Femur (tissue), 1 donor: ENCODE measurements at regions not wholly inside any gene's neighbourhood (a gene's known extent, or its start where the extent isn't known, plus 50 kb on each side); places are given as distances from the start of the nearest gene placed in this dataset.
"Not testable (repeated sequence)": the region's sequence is repeated elsewhere in the genome, so short reads cannot be mapped to it uniquely, and the experiment has no call there.

Experiments used
- DNase-seq: peaks from one replicate; pipeline ENCODE4 v3.0.0-alpha.2; 2017

DNA sequence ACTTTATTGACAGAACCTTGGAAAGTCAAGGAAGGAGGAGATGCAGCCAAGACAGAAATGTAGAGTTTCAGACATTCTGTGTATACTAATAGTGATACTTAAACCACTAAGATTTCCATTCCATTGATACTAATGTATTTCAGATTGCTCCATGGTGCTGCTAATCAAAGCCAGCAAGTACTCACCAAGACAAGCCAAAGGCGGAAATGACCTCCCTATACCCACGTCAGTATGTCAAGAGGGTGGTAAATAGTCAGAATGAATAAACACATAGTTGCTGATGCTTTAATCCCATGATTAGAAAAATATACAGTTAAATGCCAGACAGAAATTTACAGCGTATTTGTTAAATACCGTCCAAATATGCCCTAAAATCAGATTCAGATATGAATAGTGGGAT, 417.8 kb upstream of the INTU start:
- no peak for DNase-seq

GRCh38 chr4:127217586-127218229, 415.0 kb upstream of the INTU start:
- DNase-seq: peak; percentile 44

GRCh38 chr4:127219232-127219631, 413.5 kb upstream of the INTU start:
- DNase-seq: no peak

DNA sequence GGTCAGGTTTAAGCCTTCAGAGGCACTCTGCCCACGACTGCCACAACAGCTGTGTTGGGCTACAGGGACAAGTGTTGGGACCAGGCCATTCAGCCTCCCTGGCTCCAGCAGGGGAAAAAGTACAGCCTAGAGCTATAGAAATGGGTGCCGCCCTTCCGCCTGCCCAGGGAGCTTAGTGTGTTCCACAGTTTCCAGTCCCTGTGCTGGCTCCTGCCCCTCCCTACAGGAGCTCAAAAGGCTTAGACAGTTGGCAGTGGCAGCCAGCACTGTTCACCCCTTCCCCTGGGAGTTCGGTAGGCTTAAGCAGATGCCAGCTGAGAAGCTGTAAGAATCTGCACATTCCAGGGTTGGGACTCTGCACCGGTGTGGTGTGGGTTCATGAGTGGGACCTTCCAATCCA, 408.2 kb upstream of the INTU start:
- DNase-seq: no peak

- no peak for DNase-seq
Measured at GRCh38 chr4:127229855-127230608, 402.7 kb upstream of the INTU start.

GRCh38 chr4:127236889-127237288, 395.9 kb upstream of the INTU start:
- no peak for DNase-seq

DNA sequence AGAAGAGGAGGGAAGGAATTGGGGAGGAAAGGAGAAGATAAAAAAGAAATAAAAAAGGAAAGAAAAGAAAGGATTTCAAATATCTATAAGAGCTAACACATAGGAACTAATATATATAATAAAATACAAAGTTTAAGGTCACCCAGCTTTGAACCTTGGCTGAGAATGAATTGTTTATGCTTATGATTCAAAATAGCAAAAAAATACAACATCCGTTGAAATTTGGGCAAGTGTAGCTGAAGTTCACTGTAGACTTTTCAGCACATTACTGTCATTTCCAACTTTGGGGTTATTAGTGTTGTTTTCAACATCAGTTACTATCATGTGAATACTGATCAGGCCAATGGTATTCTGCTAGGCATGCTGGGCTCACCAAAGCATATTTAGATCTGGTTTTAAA, 395.2 kb upstream of the INTU start:
- DNase-seq: no peak

GRCh38 chr4:127238956-127239475, 393.7 kb upstream of the INTU start:
- DNase-seq: peak; percentile 29

DNA sequence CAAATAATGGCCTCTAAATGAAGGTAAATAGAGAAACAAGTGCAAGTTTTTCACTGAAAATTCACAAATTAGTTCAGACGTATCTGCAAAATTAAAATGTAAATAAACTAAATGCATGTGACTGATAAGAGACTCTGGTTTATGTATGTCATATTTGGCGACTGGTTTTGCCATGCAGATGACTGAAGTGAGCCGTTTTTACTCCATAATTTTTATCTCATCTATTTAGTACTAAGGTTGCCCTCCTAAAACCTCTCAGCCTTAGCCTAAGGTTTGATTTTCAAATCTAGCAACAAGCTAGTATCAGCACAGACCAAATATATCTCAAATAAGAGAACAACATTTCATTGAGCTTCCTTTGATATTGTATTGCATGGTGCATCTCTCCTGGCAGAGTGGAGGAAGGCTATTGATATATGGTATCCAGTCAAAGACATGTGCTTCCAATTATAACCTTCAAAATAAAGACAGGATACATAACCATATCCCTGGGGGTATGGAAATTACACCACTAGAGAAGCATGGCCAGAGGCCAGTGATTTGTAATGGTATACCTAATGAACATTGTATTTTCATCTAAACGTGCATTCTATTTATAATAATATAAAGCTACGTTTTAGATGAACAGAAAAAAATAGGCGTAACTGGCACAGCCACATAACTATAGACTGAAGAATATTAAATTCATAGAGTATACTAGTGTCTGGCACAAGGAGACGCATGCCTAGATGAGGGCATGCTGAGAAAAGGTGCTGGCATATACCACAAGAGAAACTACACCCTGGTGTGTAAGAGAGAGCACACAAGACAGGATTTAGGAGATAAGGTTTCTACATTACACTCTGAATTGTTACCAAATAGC, 392.6 kb upstream of the INTU start:
- DNase-seq: no peak

DNA sequence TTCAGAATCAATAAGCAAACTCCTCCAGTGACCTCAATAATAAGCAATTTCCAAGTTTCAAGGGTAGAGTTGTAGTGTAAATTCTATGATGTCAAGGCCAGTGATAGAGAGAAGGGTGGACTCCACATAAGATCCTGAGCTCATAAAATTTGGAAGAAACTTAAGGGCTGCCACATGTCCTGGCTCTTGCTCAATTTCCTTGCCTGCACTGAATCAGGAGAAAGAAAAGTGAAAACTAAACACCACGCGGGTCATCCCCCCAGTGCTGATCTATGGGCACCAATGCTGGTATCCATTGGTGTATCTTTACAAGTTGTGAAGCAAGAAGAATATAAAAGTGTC, 392.0 kb upstream of the INTU start:
- no peak for DNase-seq

DNA sequence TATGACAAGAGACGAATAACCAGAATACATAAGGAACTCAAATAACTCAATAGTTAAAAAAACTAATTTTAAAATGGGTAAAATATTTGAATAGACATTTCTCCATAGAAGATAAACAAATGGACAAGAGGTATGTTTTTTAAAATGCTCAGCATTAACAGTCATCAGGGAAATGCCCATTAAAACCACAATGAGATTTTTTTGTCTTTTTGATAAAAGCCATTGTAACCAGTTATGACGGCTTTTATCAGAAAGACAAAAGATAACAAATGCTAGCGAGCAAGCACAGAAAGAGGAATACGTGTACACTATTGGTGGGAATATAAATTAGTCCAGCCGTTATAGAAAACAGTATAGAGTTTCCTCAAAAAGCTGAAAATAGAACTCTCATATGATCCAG, 388.2 kb upstream of the INTU start:
- DNase-seq: no peak

GRCh38 chr4:127246963-127247952, 385.5 kb upstream of the INTU start:
- no peak for DNase-seq

- DNase-seq: no peak
Measured at GRCh38 chr4:127249066-127249766, 383.5 kb upstream of the INTU start.

GRCh38 chr4:127249767-127250108, 383.0 kb upstream of the INTU start:
- no peak for DNase-seq

GRCh38 chr4:127250577-127250976, 382.2 kb upstream of the INTU start:
- DNase-seq: no peak

DNA sequence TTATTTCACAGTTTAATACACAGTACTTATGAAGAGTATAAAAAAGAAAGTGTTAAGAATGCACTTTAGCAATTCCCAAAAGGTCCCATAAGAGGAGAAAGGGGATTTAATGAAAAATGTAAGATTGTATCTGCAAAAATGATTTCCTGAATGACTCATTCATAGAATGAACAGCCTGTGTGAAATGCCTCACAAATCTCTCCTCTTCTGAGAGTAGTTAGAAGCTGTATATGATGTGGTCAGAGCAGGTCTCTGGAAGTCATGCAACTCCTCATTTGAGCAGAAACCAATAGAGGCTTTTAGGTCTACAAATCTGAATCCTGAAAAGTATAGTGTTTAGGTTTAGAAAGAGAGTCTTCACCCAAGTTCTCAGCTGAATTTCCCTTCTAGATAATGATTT, 381.3 kb upstream of the INTU start:
- no peak for DNase-seq

- no peak for DNase-seq
Measured at GRCh38 chr4:127256500-127256899, 376.3 kb upstream of the INTU start.

DNA sequence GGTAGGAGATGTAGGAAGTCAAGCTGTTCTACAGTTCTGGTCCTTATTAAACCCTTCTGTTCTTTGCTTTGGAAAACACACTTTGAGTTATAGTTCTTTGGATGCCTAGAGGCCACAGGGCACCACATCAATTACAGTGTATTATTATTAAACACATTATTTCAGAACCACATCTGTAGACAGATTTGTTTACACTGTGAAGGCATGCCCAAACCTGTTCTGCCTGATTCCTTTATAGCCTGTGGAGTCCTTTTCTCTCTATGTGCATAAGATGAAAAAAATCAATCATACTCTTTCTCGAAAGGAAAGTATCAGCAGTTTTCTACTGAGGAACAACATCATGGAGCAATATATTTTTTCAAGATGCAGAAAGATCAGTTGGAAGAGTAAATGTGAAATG, 371.3 kb upstream of the INTU start:
- no peak for DNase-seq

GRCh38 chr4:127268367-127268766, 364.4 kb upstream of the INTU start:
- DNase-seq: no peak

DNA sequence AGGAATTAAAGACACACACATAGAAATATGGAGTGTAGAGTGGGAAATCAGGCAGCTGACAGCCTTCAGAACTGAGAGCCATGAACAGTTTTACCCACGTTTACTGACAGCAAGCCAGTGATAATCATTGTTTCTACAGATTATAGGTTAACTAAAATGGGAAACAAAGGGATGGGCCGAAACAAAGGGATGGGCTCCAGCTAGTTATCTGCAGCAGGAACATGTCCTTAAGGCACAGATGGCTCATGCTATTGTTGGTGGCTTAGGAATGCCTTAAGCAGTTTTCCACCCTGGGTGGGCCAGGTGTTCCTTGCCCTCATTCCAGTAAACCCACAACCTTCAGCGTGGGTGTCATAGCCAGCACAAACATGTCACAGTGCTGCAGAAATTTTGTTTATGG, 355.7 kb upstream of the INTU start:
- not testable (repeated sequence) for DNase-seq

DNA sequence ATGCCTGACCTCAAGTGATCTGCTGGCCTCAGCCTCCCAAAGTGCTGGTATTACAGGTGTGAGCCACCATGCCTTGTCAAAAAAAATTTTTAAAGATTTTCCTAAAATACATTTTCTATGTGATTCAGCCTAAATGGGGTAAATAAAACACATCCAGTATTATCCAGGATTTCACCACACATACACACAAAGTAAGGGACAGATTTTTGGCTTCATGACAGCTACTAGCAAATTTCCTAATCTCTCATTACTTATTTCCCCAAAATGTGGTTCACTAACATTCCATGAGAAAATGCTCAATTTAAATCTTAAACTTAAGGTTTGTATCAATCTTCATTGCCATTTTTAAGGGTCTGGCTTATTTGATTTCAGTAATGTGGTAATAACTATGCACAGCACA, 348.5 kb upstream of the INTU start:
- no peak for DNase-seq

- no peak for DNase-seq
Measured at GRCh38 chr4:127291316-127291715, 341.4 kb upstream of the INTU start.
